ENCODE measurements at regions not wholly inside any gene's neighbourhood (a gene's known extent, or its start where the extent isn't known, plus 50 kb on each side); places are given as distances from the start of the nearest gene placed in this dataset.

- DNase-seq (ENCODE audit: low read depth): peak; percentile 18
- H3K4me3 ChIP-seq (ENCODE audit: control insufficient read depth, low read depth, low read length): no peak overlapping the region
- no peak for TF ChIP-seq CTCF (conservative IDR thresholded peaks at IDR 0.05; ENCODE audit: control insufficient read depth, insufficient read depth, low read depth, low read length)
Measured at GRCh38 chr12:60832290-60832689, 1236.5 kb downstream of the SLC16A7 start.

GRCh38 chr12:60834372-60834771 lies 1238.5 kb downstream of the SLC16A7 start:
- no peak for TF ChIP-seq CTCF (conservative IDR thresholded peaks at IDR 0.05; ENCODE audit: control insufficient read depth, insufficient read depth, low read depth, low read length)
- H3K4me3 ChIP-seq (ENCODE audit: control insufficient read depth, low read depth, low read length): no peak overlapping the region
- DNase-seq (ENCODE audit: low read depth): no peak

- TF ChIP-seq CTCF (conservative IDR thresholded peaks at IDR 0.05; ENCODE audit: control insufficient read depth, insufficient read depth, low read depth, low read length): no peak
- no peak for DNase-seq (ENCODE audit: low read depth)
- H3K4me3 ChIP-seq (ENCODE audit: control insufficient read depth, low read depth, low read length): no peak overlapping the region
Measured at GRCh38 chr12:60834806-60835205, 1239.0 kb downstream of the SLC16A7 start.

GRCh38 chr12:60836651-60837050 lies 1240.8 kb downstream of the SLC16A7 start:
- TF ChIP-seq CTCF (conservative IDR thresholded peaks at IDR 0.05; ENCODE audit: control insufficient read depth, insufficient read depth, low read depth, low read length): no peak
- no peak for DNase-seq (ENCODE audit: low read depth)

GRCh38 chr12:60842181-60842580 lies 1246.4 kb downstream of the SLC16A7 start:
- TF ChIP-seq CTCF (conservative IDR thresholded peaks at IDR 0.05; ENCODE audit: control insufficient read depth, insufficient read depth, low read depth, low read length): no peak
- no peak for DNase-seq (ENCODE audit: low read depth)
- H3K4me3 ChIP-seq (ENCODE audit: control insufficient read depth, low read depth, low read length): no peak overlapping the region

More at GRCh38 chr12:60836651-60837050, 1240.8 kb downstream of the SLC16A7 start:
- no peak overlapping the region for H3K4me3 ChIP-seq (ENCODE audit: control insufficient read depth, low read depth, low read length)

- H3K4me3 ChIP-seq (ENCODE audit: control insufficient read depth, low read depth, low read length): no peak overlapping the region
- TF ChIP-seq CTCF (conservative IDR thresholded peaks at IDR 0.05; ENCODE audit: control insufficient read depth, insufficient read depth, low read depth, low read length): no peak
- no peak for DNase-seq (ENCODE audit: low read depth)
Measured at GRCh38 chr12:60844101-60844500, 1248.3 kb downstream of the SLC16A7 start.

GRCh38 chr12:60844875-60845274 lies 1249.0 kb downstream of the SLC16A7 start:
- no peak for TF ChIP-seq CTCF (conservative IDR thresholded peaks at IDR 0.05; ENCODE audit: control insufficient read depth, insufficient read depth, low read depth, low read length)
- H3K4me3 ChIP-seq (ENCODE audit: control insufficient read depth, low read depth, low read length): no peak overlapping the region
- no peak for DNase-seq (ENCODE audit: low read depth)

Measured in fibroblast of mammary gland (primary cell).